PC-3 (cell line): ENCODE measurements at regions not wholly inside any gene's neighbourhood (a gene's known extent, or its start where the extent isn't known, plus 50 kb on each side); places are given as distances from the start of the nearest gene placed in this dataset.

Source experiments
- ATAC-seq: fragments of 200-7000 bp; cut with Tn5 transposase; 2 replicates; pipeline ENCODE4 v1.9.1; 2020; ENCODE audit warnings: mild to moderate bottlenecking, moderate library complexity
- BruUV-seq: library from RNA; stranded (reverse); fragments of 400-500 nt; replicated peaks from 2 replicates; lab custom pipeline; 2021; lab: Mats Ljungman, UMichigan
- CTCF ChIA-PET: fragments of 300-600 bp; sonication (Branson Sonifier 250); formaldehyde crosslinking; loops from one replicate; lab custom pipeline; 2022; ENCODE audit warnings: antibody characterized with exemption; lab: Charles Lee
- POLR2A ChIA-PET: fragments of 300-600 bp; sonication (Branson Sonifier 250); formaldehyde crosslinking; loops from one replicate; lab custom pipeline; 2022; ENCODE audit warnings: antibody characterized with exemption; ENCODE audit not compliant: unreplicated experiment; lab: Charles Lee
- DNase-seq: peaks from one replicate; pipeline ENCODE4 v3.0.0-alpha.2; 2015
- H2AFZ ChIP-seq: fragments of 300-600 bp; sonication (generic); 2 replicates; pipeline ENCODE4 v1.6.0; 2016; ENCODE audit warnings: antibody characterized with exemption, low read length
- H3F3A ChIP-seq: fragments of 300-600 bp; sonication (generic); one replicate; pipeline ENCODE4 v1.6.0; 2017; ENCODE audit warnings: antibody characterized with exemption, low read length, control low read depth, mild to moderate bottlenecking; ENCODE audit not compliant: unreplicated experiment
- H3K27ac ChIP-seq: fragments of 300-600 bp; sonication (generic); 2 replicates; pipeline ENCODE4 v1.5.1; 2016; ENCODE audit warnings: mild to moderate bottlenecking, low read length
- H3K27me3 ChIP-seq: fragments of 300-600 bp; sonication (generic); 2 replicates; pipeline ENCODE4 v1.6.1; 2016; ENCODE audit warnings: low read length, mixed read lengths
- H3K36me3 ChIP-seq: fragments of 300-600 bp; sonication (generic); 2 replicates; pipeline ENCODE4 v1.6.1; 2016; ENCODE audit warnings: low read depth, mixed run types, low read length, mixed read lengths
- H3K4me1 ChIP-seq: fragments of 300-600 bp; sonication (generic); 2 replicates; pipeline ENCODE4 v1.5.1; 2016; ENCODE audit warnings: low read length; ENCODE audit not compliant: insufficient read depth
- H3K4me2 ChIP-seq: fragments of 300-600 bp; sonication (generic); 2 replicates; pipeline ENCODE4 v1.6.0; 2016; ENCODE audit warnings: low read length
- H3K4me3 ChIP-seq: fragments of 300-600 bp; sonication (generic); 2 replicates; pipeline ENCODE4 v1.5.1; 2016; ENCODE audit warnings: mild to moderate bottlenecking, low read length, mixed read lengths
- H3K79me2 ChIP-seq: fragments of 300-600 bp; sonication (generic); 2 replicates; pipeline ENCODE4 v1.6.1; 2017; ENCODE audit warnings: low read length, mixed read lengths
- H3K9ac ChIP-seq: fragments of 300-600 bp; sonication (generic); 2 replicates; pipeline ENCODE4 v1.6.0; 2016; ENCODE audit warnings: mild to moderate bottlenecking, low read length
- H3K9me2 ChIP-seq: fragments of 300-600 bp; sonication (generic); replicated peaks from 2 replicates; pipeline ENCODE4 v1.6.1; 2016; ENCODE audit warnings: mixed run types, low read length, mixed read lengths
- H3K9me3 ChIP-seq: fragments of 300-600 bp; sonication (generic); 2 replicates; pipeline ENCODE4 v1.6.1; 2016; ENCODE audit warnings: low read length, mixed read lengths
- H4K20me1 ChIP-seq: fragments of 300-600 bp; sonication (generic); 2 replicates; pipeline ENCODE4 v1.6.1; 2016; ENCODE audit warnings: low read length, mixed read lengths
- EZH2 ChIP-seq: fragments of 300-600 bp; sonication (generic); IDR thresholded peaks from one replicate; pipeline ENCODE4 v1.6.1; 2017; ENCODE audit warnings: antibody characterized with exemption, mild to moderate bottlenecking, low read length; ENCODE audit not compliant: unreplicated experiment
- EZH2phosphoT487 ChIP-seq: fragments of 300-600 bp; sonication (generic); IDR thresholded peaks from 2 replicates; pipeline ENCODE4 v1.6.1; 2018; ENCODE audit warnings: mild to moderate bottlenecking, antibody characterized with exemption, low read length, borderline replicate concordance
- intact Hi-C: fragments of 100-400 bp; cut with micrococcal nuclease; formaldehyde crosslinking; loops from 2 replicates; pipeline ENCODE4 v1.9.0; 2023
- TF ChIP-seq, protein P1 (sequence below): fragments of 300-600 bp; sonication (generic); conservative IDR thresholded peaks from 2 replicates; pipeline ENCODE4 v1.5.1; 2017; ENCODE audit warnings: antibody characterized with exemption, low read depth, mild to moderate bottlenecking, low read length

DNA sequence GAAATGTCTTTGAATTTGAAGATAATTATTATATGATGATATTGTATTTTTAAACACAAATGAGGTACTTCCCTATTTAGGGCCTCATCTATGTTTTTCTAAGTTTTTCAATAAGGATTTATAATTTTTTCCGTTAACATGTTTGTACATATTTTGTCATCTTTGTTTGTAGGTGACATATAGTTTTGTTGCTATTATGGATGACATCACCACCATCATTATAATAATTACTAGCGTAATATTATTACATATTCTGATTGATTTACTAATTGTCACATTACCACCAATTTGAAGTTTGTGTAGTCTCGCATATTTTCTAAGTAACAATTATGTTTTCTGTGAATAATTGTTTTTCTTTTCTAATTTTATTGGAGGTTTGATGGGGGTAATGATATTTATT is 147.2 kb upstream of the DAAM1 start:
- H3K4me3 ChIP-seq, result no peak overlapping the region
- no peaks in the 10 kb centered on the region for H4K20me1 ChIP-seq
- ATAC-seq (no peak), DNase-seq (no peak)
- no peak overlapping the region for H3K4me2 ChIP-seq
- intact Hi-C loops, result no loop called here
- BruUV-seq, result no TSS peak
- H3K36me3 ChIP-seq, result no peaks in the 10 kb centered on the region
- POLR2A ChIA-PET, result no interaction called here
- H3K27ac ChIP-seq, result no peak overlapping the region
- no peaks in the 10 kb centered on the region for H3K9me2 ChIP-seq
- H3K79me2 ChIP-seq, result no peaks in the 10 kb centered on the region
- H3K27me3 ChIP-seq, result peaks cover 52% of the 10 kb centered on the region
- no peaks in the 10 kb centered on the region; the same call in 1 of the 2 replicates for H3K4me1 ChIP-seq
- H3F3A ChIP-seq, result no peaks in the 10 kb centered on the region
- H3K9ac ChIP-seq, result no peak overlapping the region
- H2AFZ ChIP-seq, result no peak overlapping the region
- no peaks in the 10 kb centered on the region for H3K9me3 ChIP-seq
- CTCF ChIA-PET, result no interaction called here
- no peak for TF ChIP-seq EZH2
- TF ChIP-seq EZH2phosphoT487, result no peak
- TF ChIP-seq, protein P1, sequence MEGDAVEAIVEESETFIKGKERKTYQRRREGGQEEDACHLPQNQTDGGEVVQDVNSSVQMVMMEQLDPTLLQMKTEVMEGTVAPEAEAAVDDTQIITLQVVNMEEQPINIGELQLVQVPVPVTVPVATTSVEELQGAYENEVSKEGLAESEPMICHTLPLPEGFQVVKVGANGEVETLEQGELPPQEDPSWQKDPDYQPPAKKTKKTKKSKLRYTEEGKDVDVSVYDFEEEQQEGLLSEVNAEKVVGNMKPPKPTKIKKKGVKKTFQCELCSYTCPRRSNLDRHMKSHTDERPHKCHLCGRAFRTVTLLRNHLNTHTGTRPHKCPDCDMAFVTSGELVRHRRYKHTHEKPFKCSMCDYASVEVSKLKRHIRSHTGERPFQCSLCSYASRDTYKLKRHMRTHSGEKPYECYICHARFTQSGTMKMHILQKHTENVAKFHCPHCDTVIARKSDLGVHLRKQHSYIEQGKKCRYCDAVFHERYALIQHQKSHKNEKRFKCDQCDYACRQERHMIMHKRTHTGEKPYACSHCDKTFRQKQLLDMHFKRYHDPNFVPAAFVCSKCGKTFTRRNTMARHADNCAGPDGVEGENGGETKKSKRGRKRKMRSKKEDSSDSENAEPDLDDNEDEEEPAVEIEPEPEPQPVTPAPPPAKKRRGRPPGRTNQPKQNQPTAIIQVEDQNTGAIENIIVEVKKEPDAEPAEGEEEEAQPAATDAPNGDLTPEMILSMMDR, result no peak

DNA sequence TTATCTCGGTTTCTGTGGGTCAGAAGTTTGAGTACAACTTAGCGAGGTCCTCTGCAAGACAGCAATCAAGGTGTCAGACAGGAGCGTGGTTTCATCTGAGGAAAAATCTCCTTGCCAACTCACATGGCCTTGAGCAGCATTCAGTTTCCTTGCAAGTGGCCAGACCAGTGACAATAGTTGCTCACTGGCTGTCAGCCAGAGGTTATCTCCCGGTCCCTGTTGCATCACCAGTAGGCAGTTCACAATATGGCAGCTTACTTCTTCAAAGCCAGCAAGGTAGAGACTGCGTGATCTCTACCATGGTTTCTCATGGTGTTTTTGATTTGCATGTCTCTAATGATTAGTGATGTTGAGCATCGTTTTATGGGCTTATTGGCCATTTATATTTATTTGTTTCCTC is 143.8 kb upstream of the DAAM1 start:
- CTCF ChIA-PET, result no interaction called here
- ATAC-seq, result no peak
- POLR2A ChIA-PET, result no interaction called here

DNA sequence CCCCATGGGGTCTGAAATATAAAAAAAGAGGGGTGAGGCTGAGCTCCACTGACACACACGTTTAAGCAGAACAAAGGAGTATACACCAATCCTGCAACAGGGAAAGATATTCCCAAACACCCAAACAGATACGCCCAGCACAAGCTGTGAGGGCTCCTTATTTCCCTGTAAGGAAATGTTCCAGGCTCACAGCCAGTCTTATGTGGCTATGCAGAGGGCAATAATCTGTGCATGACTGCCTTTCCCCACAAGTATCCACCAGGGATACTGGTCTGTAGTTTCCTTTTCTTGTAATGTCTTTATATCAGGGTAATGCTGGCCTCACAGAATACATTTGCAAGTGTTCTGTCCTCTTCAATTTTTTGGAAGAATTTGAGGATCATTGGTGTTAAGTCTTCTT is 141.7 kb upstream of the DAAM1 start:
- Histone ChIP-seq H3K79me2 (no peaks in the 10 kb centered on the region), H3K4me2 (no peak overlapping the region), H3K36me3 (no peaks in the 10 kb centered on the region), H3K4me1 (no peaks in the 10 kb centered on the region), H3F3A (no peaks in the 10 kb centered on the region), H3K27ac (no peak overlapping the region), H3K9me3 (no peaks in the 10 kb centered on the region), H3K27me3 (peaks cover 49% of the 10 kb centered on the region), H3K9me2 (no peaks in the 10 kb centered on the region), H3K4me3 (no peak overlapping the region), H3K9ac (no peak overlapping the region), H2AFZ (no peak overlapping the region), H4K20me1 (no peaks in the 10 kb centered on the region)
- intact Hi-C loops, result no loop called here
- ChIA-PET POLR2A (no interaction called here), CTCF (no interaction called here)
- TF ChIP-seq EZH2phosphoT487 (no peak), EZH2 (no peak)
- TF ChIP-seq, protein P1, result no peak
- ATAC-seq (0 out of 2 replicates have a peak, but pooled peaks have one; percentile 22), DNase-seq (no peak)
- no TSS peak for BruUV-seq

More for the DNA sequence above, 143.8 kb upstream of the DAAM1 start:
- Histone ChIP-seq H2AFZ (no peak overlapping the region), H4K20me1 (no peaks in the 10 kb centered on the region), H3K4me3 (no peak overlapping the region), H3K27ac (no peak overlapping the region), H3F3A (no peaks in the 10 kb centered on the region), H3K9me3 (no peaks in the 10 kb centered on the region), H3K27me3 (peaks cover 53% of the 10 kb centered on the region), H3K9me2 (no peaks in the 10 kb centered on the region), H3K4me1 (no peaks in the 10 kb centered on the region), H3K79me2 (no peaks in the 10 kb centered on the region), H3K4me2 (no peak overlapping the region), H3K36me3 (no peaks in the 10 kb centered on the region), H3K9ac (no peak overlapping the region)
- peak; percentile 39 for DNase-seq
- BruUV-seq, result no TSS peak
- TF ChIP-seq EZH2phosphoT487 (no peak), EZH2 (no peak)
- TF ChIP-seq, protein P1, result no peak
- intact Hi-C loops, result no loop called here
